ENCODE measurements at regions not wholly inside any gene's neighbourhood (a gene's known extent, or its start where the extent isn't known, plus 50 kb on each side); places are given as distances from the start of the nearest gene placed in this dataset.
"Not testable (repeated sequence)": the region's sequence is repeated elsewhere in the genome, so short reads cannot be mapped to it uniquely, and the experiment has no call there.

DNA sequence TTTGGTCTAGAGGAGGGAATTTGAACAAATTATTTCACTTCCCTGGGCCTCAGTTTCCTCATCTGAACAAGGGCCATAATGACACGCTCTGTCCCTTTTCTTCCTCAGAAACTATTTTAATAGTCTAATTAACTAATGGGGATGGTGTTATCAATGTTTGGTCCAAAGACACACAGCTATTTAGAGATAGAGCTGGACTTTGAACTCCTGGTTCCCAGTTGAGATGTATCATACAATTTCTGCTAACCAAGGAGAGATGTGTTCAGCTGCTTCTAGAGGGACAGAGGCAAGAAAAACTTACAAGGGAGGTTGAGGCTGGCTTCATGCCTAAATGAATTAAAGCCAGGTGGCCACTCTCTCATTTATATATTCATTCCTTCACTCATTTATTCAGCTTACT lies 90.6 kb upstream of the CLINT1 start:
- Histone ChIP-seq H3K4me3 (ENCODE audit: low read depth in 1 of 2, low read length in 2 of 2) (peak overlapping the region in 1 of 2 donors; percentile 22), H3K27ac (ENCODE audit: low read depth, low read length) (no peak overlapping the region), H3K9ac (ENCODE audit: low read length) (no peak overlapping the region), H3K27me3 (ENCODE audit: control insufficient read depth in 1 of 2, insufficient read depth in 2 of 2, low read length in 2 of 2) (no peaks in the 10 kb centered on the region), H3K36me3 (ENCODE audit: insufficient read depth, low read length) (no peaks in the 10 kb centered on the region), H3K9me3 (ENCODE audit: low read length) (no peaks in the 10 kb centered on the region), H3K4me1 (ENCODE audit: insufficient read depth, low read length) (peaks cover 7% of the 10 kb centered on the region)

GRCh38 chr5:157948738-157949410 lies 89.9 kb upstream of the CLINT1 start:
- H3K4me3 ChIP-seq (ENCODE audit: low read depth in 1 of 2, low read length in 2 of 2), result peak overlapping the region in 1 of 2 donors; percentile 22
- H3K9me3 ChIP-seq (ENCODE audit: low read length), result no peaks in the 10 kb centered on the region
- H3K27ac ChIP-seq (ENCODE audit: low read depth, low read length), result peak overlapping the region; percentile 85
- H3K4me1 ChIP-seq (ENCODE audit: insufficient read depth, low read length), result peaks cover 7% of the 10 kb centered on the region
- H3K36me3 ChIP-seq (ENCODE audit: insufficient read depth, low read length), result no peaks in the 10 kb centered on the region
- no peaks in the 10 kb centered on the region for H3K27me3 ChIP-seq (ENCODE audit: control insufficient read depth in 1 of 2, insufficient read depth in 2 of 2, low read length in 2 of 2)
- H3K9ac ChIP-seq (ENCODE audit: low read length), result peak overlapping the region; percentile 12

- H3K27me3 ChIP-seq (ENCODE audit: control insufficient read depth in 1 of 2, insufficient read depth in 2 of 2, low read length in 2 of 2), result no peaks in the 10 kb centered on the region
Observed at GRCh38 chr5:157947156-157947555, 88.2 kb upstream of the CLINT1 start.

GRCh38 chr5:157945822-157946221 lies 86.9 kb upstream of the CLINT1 start:
- not testable (repeated sequence) for H3K27ac ChIP-seq (ENCODE audit: low read depth, low read length); H3K9me3 ChIP-seq (ENCODE audit: low read length); H3K27me3 ChIP-seq (ENCODE audit: control insufficient read depth in 1 of 2, insufficient read depth in 2 of 2, low read length in 2 of 2)

More at GRCh38 chr5:157947156-157947555, 88.2 kb upstream of the CLINT1 start:
- peaks cover 7% of the 10 kb centered on the region for H3K4me1 ChIP-seq (ENCODE audit: insufficient read depth, low read length)
- H3K4me3 ChIP-seq (ENCODE audit: low read depth in 1 of 2, low read length in 2 of 2), result no peak overlapping the region
- no peak overlapping the region for H3K27ac ChIP-seq (ENCODE audit: low read depth, low read length)
- H3K36me3 ChIP-seq (ENCODE audit: insufficient read depth, low read length), result no peaks in the 10 kb centered on the region
- H3K9me3 ChIP-seq (ENCODE audit: low read length), result no peaks in the 10 kb centered on the region
- H3K9ac ChIP-seq (ENCODE audit: low read length), result no peak overlapping the region

GRCh38 chr5:157944938-157945337 lies 86.0 kb upstream of the CLINT1 start:
- H3K36me3 ChIP-seq (ENCODE audit: insufficient read depth, low read length), result no peaks in the 10 kb centered on the region

More at GRCh38 chr5:157945822-157946221, 86.9 kb upstream of the CLINT1 start:
- H3K36me3 ChIP-seq (ENCODE audit: insufficient read depth, low read length); H3K4me1 ChIP-seq (ENCODE audit: insufficient read depth, low read length); H3K4me3 ChIP-seq (ENCODE audit: low read depth in 1 of 2, low read length in 2 of 2); H3K9ac ChIP-seq (ENCODE audit: low read length): not testable (repeated sequence)

DNA sequence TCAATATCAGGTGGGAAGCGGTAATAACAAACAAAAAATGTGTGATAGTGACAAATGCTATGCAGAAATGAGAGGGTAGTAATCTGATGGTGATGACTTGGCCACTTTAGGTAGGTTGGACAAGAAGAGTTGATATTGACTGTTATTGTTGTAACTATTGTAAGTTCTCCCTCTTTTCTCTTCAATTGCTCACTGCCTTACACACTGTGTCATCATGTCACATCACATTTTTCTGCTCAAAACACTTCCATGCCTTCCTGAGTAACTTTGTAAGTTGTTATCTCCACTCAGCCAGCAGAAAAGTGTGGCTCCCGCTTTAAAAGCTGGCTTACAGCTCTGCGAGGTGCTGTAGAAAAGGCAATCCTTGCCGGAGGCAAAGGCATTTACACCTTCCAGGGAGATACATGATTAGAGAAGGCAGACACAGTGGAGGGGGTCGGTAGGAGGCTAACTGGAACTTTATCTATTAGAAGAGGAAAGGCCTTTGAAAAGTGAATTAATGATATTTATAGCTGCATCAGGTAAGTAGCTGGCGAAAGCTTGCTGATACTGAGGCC lies 85.2 kb upstream of the CLINT1 start:
- Histone ChIP-seq H3K27ac (ENCODE audit: low read depth, low read length) (no peak overlapping the region), H3K36me3 (ENCODE audit: insufficient read depth, low read length) (no peaks in the 10 kb centered on the region), H3K4me3 (ENCODE audit: low read depth in 1 of 2, low read length in 2 of 2) (no peak overlapping the region), H3K9me3 (ENCODE audit: low read length) (no peaks in the 10 kb centered on the region), H3K27me3 (ENCODE audit: control insufficient read depth in 1 of 2, insufficient read depth in 2 of 2, low read length in 2 of 2) (no peaks in the 10 kb centered on the region), H3K4me1 (ENCODE audit: insufficient read depth, low read length) (peaks cover 4% of the 10 kb centered on the region), H3K9ac (ENCODE audit: low read length) (no peak overlapping the region)

More at GRCh38 chr5:157944938-157945337, 86.0 kb upstream of the CLINT1 start:
- Histone ChIP-seq H3K4me1 (ENCODE audit: insufficient read depth, low read length) (peaks cover 7% of the 10 kb centered on the region), H3K27me3 (ENCODE audit: control insufficient read depth in 1 of 2, insufficient read depth in 2 of 2, low read length in 2 of 2) (no peaks in the 10 kb centered on the region), H3K9me3 (ENCODE audit: low read length) (no peaks in the 10 kb centered on the region), H3K9ac (ENCODE audit: low read length) (no peak overlapping the region), H3K4me3 (ENCODE audit: low read depth in 1 of 2, low read length in 2 of 2) (no peak overlapping the region), H3K27ac (ENCODE audit: low read depth, low read length) (no peak overlapping the region)

DNA sequence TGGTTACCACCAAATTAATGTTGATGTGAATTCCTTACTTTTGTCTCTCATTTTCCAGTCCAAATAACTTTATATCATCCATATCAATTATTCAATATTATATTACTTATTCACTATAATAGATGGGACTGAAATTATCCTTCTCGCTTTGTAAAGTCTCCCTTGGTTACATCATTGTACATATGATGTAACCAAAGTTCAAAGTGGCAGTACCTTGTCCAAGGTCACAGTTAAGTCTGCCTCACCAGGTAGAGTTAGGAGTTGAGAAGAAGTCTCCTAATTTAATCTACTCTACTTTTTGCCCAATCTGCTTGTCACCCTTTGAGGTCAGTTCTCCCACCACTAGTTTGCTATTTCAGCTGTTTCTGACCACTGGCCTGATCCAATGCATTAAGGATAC lies 83.7 kb upstream of the CLINT1 start:
- Histone ChIP-seq H3K27me3 (ENCODE audit: control insufficient read depth in 1 of 2, insufficient read depth in 2 of 2, low read length in 2 of 2) (no peaks in the 10 kb centered on the region), H3K27ac (ENCODE audit: low read depth, low read length) (no peak overlapping the region), H3K4me3 (ENCODE audit: low read depth in 1 of 2, low read length in 2 of 2) (no peak overlapping the region), H3K36me3 (ENCODE audit: insufficient read depth, low read length) (no peaks in the 10 kb centered on the region), H3K4me1 (ENCODE audit: insufficient read depth, low read length) (no peaks in the 10 kb centered on the region), H3K9ac (ENCODE audit: low read length) (no peak overlapping the region), H3K9me3 (ENCODE audit: low read length) (no peaks in the 10 kb centered on the region)

GRCh38 chr5:157941616-157942015 lies 82.7 kb upstream of the CLINT1 start:
- Histone ChIP-seq H3K27ac (ENCODE audit: low read depth, low read length) (no peak overlapping the region), H3K4me1 (ENCODE audit: insufficient read depth, low read length) (no peaks in the 10 kb centered on the region), H3K4me3 (ENCODE audit: low read depth in 1 of 2, low read length in 2 of 2) (no peak overlapping the region), H3K36me3 (ENCODE audit: insufficient read depth, low read length) (no peaks in the 10 kb centered on the region), H3K9me3 (ENCODE audit: low read length) (no peaks in the 10 kb centered on the region), H3K27me3 (ENCODE audit: control insufficient read depth in 1 of 2, insufficient read depth in 2 of 2, low read length in 2 of 2) (no peaks in the 10 kb centered on the region), H3K9ac (ENCODE audit: low read length) (no peak overlapping the region)

- not testable (repeated sequence) for H3K4me3 ChIP-seq (ENCODE audit: low read depth in 1 of 2, low read length in 2 of 2); H3K36me3 ChIP-seq (ENCODE audit: insufficient read depth, low read length); H3K9ac ChIP-seq (ENCODE audit: low read length); H3K4me1 ChIP-seq (ENCODE audit: insufficient read depth, low read length); H3K27ac ChIP-seq (ENCODE audit: low read depth, low read length); H3K27me3 ChIP-seq (ENCODE audit: control insufficient read depth in 1 of 2, insufficient read depth in 2 of 2, low read length in 2 of 2); H3K9me3 ChIP-seq (ENCODE audit: low read length)
Observed at GRCh38 chr5:157938101-157938500, 79.2 kb upstream of the CLINT1 start.

DNA sequence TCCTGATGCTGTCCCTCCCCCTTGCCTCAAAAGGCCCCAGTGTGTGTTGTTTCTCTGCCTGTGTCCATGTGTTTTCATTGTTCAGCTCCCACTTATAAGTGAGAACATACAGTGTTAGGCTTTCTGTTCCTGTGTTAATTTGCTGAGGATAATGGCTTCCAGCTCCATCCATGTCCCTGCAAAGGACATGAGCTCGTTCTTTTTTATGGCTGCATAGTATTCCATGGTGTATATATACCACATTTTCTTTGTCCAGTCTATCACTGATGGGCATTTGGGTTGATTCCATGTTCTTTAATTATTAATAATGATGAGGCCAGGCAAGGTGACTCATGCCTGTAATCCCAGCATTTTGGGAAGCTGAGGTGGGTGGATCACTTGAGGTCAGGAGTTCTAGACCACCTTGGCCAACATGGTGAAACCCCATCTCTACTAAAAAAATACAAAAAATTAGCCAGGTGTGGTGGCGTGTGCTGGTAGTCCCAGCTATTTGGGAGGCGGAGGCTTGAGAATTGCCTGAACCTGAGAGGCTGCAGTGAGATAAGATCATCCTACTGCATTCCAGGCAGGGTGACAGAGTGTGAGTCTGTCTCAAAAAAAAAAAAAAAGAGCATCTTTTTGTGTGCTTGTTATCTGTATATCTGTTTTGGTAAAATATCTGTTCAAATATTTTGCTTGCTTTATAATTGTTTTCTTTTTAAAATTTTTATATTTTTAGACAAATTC lies 78.0 kb upstream of the CLINT1 start:
- H3K4me3 ChIP-seq (ENCODE audit: low read depth in 1 of 2, low read length in 2 of 2); H3K4me1 ChIP-seq (ENCODE audit: insufficient read depth, low read length); H3K27ac ChIP-seq (ENCODE audit: low read depth, low read length); H3K27me3 ChIP-seq (ENCODE audit: control insufficient read depth in 1 of 2, insufficient read depth in 2 of 2, low read length in 2 of 2); H3K9me3 ChIP-seq (ENCODE audit: low read length); H3K9ac ChIP-seq (ENCODE audit: low read length); H3K36me3 ChIP-seq (ENCODE audit: insufficient read depth, low read length): not testable (repeated sequence)

GRCh38 chr5:157934600-157934999 lies 75.7 kb upstream of the CLINT1 start:
- Histone ChIP-seq H3K27ac (ENCODE audit: low read depth, low read length) (no peak overlapping the region), H3K9ac (ENCODE audit: low read length) (no peak overlapping the region), H3K4me3 (ENCODE audit: low read depth in 1 of 2, low read length in 2 of 2) (no peak overlapping the region), H3K36me3 (ENCODE audit: insufficient read depth, low read length) (no peaks in the 10 kb centered on the region), H3K27me3 (ENCODE audit: control insufficient read depth in 1 of 2, insufficient read depth in 2 of 2, low read length in 2 of 2) (no peaks in the 10 kb centered on the region), H3K9me3 (ENCODE audit: low read length) (no peaks in the 10 kb centered on the region), H3K4me1 (ENCODE audit: insufficient read depth, low read length) (peaks cover 9% of the 10 kb centered on the region)

Measured in muscle layer of colon (tissue), 2 donors.